ENCODE measurements at regions not wholly inside any gene's neighbourhood (a gene's known extent, or its start where the extent isn't known, plus 50 kb on each side); places are given as distances from the start of the nearest gene placed in this dataset.

DNA sequence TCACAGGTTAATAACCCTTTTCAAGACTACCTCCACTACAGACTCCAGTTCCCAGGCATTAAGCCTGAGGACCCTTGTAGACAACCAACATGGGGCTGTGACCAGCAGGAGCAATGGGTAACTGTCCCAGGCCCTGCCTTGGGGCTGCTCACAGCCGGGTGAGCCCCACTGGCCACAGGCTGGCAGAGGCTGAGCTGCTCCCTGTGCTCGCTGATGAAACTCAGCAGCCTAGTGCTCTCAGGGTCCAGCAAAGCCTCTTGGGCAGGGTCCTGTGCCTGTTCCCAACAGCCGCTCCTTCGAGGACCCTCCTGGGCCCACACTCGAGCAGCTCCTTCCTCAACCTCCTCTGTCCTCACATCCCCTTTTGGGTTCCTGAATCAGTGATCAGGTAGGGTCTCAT is 99.8 kb downstream of the VPREB1 start:
- no peak overlapping the region for H3K27ac ChIP-seq
- no peak for DNase-seq (ENCODE audit: low read depth, low spot score)

DNA sequence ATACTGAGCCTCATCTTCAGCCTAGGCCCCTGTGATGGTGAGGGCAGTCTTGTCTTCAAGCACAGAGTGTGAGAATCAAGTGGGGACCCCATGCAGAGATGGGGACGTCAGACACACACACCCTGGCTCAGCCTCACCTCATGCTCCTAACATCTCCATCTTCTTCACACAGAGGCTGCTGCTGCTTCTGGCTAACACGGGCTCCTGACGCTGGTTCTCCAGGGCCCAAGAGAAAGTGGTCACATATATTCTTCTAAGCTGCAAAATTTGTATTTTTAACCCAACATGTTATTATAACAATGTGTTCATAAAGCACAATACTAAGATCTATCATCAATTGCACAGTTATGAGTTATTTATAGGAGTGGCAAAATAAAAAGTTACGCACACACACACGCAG is 101.2 kb downstream of the VPREB1 start:
- no peak for DNase-seq (ENCODE audit: low read depth, low spot score)
- H3K27ac ChIP-seq, result no peak overlapping the region

DNA sequence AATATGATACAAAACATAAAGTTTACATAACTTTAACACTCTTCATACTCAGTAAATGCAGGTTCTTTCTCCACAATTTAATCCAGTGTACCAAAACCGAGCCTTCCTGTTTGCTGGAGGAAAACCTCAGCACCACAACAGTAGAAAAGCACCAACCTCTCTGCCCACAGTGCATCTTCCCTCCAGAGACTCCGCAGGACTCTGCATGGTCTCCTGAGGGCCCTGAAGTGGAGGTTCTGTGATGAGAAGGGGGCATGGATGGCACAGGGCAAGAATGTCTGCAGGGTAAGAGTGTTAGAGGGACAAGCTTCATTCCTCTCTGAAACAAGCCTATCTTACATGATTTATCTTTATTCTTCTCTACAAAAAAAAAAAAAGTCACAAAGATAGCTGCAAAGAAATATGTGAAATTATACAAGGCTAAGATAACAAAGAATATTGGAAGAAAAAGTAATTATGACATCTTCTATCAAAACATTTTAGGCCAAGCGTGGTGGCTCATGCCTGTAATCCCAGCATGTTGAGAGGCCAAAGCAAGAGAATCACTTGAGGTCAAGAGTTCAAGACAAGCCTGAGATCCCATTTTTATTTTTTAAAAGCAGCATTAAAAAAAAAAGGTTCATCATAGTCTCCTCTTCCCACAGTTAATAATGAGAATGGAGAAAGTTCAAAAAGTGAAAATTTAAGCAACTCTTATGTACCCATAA is 102.0 kb downstream of the VPREB1 start:
- no peak overlapping the region for H3K27ac ChIP-seq
- DNase-seq (ENCODE audit: low read depth, low spot score), result no peak

DNA sequence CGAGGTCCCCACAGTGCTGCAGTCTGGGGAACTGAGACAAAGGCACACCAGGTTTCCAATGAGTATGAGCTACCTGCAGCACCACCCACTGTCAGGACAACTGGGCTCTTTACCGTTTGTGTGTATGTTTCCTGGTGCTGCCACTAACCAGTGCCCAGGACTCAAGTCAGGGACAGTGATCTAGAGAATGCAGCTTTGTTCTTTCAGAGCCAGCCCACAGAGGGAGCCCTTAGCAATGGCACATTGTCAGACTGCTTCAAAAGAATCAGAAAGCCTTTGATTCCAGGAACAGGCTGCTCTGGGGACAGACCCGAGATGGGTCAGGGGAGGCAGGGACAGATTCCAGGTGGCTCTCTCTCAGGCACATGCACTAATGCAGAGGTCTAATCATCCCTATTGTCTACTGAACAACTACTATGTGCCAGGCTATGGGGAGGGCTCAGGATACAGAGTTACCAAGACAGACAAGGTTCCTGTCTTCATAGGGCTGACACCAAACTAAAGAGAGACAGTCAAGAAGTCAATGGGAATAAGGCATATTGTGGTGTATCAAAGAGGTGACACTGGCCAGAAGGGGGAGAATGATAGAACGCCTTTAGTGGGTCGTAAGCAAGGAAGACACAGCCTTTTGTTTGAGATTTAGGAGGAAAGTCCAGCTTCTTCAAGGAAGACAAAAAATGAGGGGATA is 103.7 kb downstream of the VPREB1 start:
- H3K27ac ChIP-seq, result no peak overlapping the region
- no peak for DNase-seq (ENCODE audit: low read depth, low spot score)

DNA sequence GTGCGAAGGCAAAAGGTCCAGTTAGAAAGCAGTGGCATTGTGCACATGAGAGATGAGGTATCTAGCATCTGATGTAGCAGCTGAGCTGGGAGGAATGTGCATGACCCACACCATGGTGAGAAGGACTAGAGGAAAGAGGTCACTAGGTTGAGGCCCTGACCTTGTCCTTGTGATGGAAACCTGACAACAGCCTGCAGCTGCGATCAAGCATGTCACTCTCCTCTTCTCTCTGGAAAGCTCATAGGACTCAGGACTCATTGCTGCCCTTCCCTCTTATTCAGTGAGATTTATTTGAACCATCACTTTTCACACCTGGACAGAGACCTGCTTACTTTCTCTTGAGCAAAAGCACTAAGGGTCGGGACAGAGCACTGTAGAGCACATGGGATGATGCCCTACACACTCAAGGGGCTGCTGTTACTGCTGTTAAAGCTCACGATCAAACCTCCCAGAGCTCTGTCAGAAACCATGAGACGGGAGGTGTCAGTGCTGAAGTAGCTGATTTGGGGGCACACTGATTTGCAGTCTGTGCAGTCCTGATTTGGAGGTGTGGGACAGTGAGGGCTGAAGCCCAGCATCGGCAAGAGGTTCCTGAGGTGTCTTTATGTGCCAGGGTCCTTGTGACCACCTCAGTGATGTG is 104.3 kb downstream of the VPREB1 start:
- H3K27ac ChIP-seq, result no peak overlapping the region
- DNase-seq (ENCODE audit: low read depth, low spot score), result no peak

DNA sequence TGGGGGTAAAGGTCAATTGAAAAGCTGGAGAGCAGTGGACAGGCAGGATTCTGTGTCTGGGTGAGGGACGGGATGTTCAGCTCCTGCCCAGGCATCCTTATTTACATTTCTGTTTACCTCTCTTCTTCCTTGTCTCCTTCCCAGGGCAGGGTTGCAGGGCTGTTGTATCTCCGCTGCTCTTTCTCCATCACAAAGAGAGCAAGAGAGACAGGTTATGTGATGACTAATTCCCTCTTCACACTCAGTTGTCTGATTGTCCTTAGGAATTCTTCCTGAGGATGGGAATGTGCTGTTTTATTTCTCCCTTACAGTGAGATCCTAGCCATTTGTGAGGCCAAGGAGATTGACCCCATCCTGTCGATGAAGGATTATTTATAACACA is 104.9 kb downstream of the VPREB1 start:
- DNase-seq (ENCODE audit: low read depth, low spot score), result no peak
- no peak overlapping the region for H3K27ac ChIP-seq

DNA sequence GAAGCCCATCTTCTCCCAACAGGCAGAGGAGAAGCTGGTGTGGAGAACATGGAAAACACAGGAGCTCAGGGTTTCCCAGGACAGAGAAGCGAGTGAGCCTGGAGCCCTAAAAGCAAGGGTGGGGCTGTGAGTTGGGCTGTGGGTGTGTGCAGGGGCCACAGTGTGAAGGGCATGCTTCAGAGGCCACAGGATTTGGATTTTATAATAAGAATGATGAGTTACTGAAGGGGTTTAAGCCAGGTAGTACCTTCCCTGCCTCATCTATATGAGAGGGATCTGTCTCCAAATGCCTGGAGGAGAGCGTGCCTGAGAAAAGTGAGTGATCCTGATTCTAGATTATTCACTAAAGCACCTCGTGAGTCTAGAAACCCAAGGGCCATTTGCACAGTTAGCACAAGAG is 106.8 kb downstream of the VPREB1 start:
- no peak overlapping the region for H3K27ac ChIP-seq
- DNase-seq (ENCODE audit: low read depth, low spot score), result no peak

DNA sequence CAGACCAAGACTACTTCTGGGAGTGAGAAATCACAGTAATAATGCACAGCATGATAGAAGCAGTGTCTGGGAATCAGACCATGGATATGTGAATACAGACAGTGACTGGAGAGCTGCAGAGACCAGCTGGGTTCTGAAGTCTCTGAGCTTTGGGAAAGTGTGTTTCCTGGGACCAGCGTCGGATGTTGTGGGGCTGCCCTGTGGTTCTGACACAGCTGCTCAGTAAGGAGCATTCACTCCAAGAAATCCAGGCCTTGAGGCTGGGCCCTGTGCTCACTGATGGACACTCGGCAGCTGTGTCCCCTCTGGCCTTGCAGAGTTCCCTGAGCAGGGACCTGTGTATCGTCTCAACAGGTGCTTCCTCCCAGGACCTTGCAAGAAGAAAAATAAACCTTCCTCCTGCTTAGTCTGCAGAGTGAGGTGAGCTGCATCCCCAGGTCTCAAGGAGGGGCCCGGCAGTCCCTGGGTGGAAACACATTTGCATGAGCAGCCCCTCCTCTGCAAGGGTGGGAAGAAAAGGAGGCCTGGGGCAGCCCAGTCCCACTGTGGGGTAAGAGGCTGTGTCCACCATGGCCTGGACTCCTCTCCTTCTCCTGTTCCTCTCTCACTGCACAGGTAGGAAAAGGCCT is 107.9 kb downstream of the VPREB1 start:
- no peak for DNase-seq (ENCODE audit: low read depth, low spot score)
- H3K27ac ChIP-seq, result no peak overlapping the region

DNA sequence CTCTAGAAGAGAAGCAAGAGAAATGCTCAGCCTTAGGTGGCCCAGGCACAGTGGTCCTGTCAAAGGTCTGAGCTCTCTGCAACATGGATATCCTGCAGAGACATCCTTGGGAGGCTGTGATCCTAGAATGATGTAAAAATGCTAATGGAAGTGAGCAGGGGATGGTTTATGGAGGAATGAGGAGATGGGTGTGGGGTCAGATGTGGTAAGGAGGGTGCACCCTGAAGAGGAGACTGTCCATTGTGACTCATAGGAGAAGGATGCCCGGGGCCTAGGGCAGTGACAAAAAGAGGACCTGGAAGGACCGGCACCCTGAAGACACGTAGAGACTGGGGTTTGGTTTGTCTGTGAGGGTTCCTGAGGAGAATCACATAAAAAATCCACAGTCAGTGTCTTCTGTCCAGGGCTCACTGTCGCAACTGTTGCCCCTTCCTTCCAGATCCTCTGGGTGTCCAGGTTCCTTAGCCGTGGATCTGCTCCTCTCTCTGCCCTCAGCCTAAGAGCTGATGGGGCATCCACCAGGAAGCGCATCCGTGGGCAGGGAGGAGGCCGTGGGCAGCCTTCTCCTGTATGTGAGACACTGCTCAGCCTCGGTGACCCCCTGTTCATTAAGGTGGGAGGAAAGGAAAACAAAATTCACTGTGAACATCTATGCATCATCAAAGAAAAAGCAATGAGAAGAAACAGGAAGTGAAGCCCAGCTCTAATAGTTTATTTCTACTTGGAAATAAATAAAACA is 110.7 kb downstream of the VPREB1 start:
- no peak for DNase-seq (ENCODE audit: low read depth, low spot score)
- H3K27ac ChIP-seq, result no peak overlapping the region

DNA sequence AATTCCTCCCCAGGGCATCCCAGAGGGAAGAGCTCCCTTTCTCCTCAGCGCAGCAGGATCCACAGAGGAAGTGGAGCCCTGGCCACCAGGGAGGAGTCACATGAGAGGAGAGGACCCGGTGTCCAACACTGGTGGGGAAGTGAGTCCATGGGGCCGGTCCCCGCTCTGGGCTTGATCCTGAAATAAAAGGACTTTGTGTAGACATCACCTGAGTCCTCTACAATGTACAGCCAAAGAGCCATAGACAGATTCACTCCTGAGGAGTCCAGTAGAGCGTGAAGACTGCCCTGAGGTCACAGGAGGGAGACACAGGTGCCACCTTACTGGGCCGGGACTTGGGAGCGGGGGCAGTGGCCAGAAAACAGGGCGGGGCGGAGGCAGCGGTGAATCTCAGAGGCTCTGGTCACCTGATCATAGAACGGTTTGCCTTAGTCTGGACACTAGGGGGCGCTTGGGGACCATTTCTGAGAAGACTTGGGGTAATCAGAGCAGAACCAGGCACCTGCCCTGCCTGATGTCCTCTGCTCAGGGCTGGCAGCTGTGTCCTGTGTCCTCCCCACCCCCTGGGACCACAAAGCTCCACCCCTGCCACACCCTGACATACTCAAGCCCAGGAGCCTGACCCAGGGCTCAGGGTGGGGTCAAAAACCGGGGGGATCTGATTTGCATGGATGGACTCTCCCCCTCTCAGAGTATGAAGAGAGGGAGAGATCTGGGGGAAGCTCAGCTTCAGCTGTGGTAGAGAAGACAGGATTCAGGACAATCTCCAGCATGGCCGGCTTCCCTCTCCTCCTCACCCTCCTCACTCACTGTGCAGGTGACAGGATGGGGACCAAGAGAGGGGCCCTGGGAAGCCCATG is 112.7 kb downstream of the VPREB1 start:
- no peak overlapping the region for H3K27ac ChIP-seq
- DNase-seq (ENCODE audit: low read depth, low spot score), result peak; percentile 22

DNA sequence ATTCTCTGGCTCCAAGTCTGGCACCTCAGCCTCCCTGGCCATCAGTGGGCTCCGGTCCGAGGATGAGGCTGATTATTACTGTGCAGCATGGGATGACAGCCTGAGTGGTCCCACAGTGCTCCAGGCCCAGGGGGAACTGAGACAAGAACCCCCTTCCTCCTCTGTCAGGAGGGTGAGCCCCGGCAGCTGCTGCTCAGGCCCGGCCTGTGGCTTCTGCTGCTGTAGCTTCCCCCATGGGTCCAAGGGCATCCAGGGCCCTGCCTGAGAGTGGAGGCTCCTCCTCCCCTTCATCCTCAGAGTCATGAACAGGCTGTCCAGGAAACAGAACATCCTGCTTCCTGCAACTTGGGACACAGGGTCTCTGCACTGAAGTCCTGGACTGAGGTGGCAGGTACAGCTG is 113.6 kb downstream of the VPREB1 start:
- H3K27ac ChIP-seq, result no peak overlapping the region

DNA sequence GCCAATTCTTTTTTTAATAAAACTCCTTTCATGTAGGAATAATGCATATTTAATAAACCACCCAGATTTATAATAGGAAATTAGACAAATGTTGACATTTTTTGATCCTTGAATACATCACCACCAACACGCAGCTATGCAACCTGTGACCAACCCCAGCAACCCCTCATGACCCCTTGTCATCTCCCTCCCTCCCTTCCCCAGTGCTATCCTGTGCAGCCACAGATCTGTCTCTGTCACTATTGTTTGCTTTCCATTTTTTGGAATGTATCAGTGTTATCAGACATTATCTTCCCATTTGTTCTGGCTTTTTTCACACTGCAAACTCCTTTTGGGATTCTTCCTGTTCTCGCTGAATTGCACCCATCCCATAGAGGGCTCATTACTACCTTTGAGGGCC is 114.1 kb downstream of the VPREB1 start:
- no peak for DNase-seq (ENCODE audit: low read depth, low spot score)
- no peak overlapping the region for H3K27ac ChIP-seq

More for the DNA sequence above, 113.6 kb downstream of the VPREB1 start:
- DNase-seq (ENCODE audit: low read depth, low spot score), result no peak

DNA sequence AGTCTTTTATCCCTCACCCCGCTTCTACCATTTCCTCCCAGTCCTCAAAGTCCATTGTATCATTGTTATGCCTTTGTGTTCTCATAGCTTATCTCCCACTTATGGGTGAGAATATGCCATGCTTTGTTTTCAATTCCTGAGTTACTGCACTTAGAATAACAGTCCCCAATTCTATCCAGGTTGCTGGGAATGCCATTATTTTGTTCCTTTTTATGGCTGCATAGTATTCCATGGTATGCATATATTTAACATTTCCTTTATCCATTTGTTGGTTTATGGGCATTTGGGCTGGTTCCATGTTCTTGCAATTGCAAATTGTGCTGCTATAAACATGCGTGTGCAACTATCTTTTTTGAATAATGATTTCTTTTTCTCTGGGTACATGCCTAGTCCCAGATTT is 114.9 kb downstream of the VPREB1 start:
- H3K27ac ChIP-seq, result no peak overlapping the region
- no peak for DNase-seq (ENCODE audit: low read depth, low spot score)

DNA sequence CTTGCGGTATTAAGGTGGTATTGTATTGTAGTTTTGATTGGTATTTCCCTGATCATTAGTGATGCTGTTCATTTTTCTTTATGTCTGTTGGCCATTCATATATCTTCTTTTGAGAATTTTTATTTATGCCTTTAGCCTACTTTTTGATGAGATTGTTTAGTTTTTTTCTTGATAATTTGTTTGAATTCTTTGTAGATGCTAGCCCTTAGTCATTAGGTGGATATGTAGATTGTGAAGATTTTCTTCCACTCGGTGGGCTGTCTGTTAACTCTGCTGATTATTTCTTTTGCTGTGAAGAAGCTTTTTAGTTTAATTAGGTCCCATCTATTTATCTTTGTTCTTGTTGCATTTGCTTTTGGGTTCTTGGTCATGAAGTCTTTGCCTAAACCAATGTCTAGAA is 115.4 kb downstream of the VPREB1 start:
- no peak overlapping the region for H3K27ac ChIP-seq
- DNase-seq (ENCODE audit: low read depth, low spot score), result no peak

DNA sequence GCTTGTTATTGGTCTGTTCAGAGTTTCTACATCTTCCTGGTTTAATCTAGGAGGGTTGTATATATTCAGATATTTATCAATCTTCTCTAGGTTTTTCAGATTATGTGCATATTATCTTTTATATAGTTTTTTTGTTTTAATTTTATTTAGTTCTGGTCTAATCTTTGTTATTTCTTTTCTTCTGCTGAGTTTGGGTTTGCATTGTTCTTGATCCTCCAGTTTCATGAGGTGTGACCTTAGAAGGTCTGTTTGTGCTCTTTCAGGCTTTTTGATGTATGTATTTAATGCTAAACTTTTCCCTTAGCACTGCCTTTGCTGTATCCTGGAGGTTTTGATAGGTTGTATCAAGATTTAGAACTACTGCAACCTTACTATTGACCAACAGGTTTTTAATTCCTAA is 117.7 kb downstream of the VPREB1 start:
- H3K27ac ChIP-seq, result no peak overlapping the region
- no peak for DNase-seq (ENCODE audit: low read depth, low spot score)

DNA sequence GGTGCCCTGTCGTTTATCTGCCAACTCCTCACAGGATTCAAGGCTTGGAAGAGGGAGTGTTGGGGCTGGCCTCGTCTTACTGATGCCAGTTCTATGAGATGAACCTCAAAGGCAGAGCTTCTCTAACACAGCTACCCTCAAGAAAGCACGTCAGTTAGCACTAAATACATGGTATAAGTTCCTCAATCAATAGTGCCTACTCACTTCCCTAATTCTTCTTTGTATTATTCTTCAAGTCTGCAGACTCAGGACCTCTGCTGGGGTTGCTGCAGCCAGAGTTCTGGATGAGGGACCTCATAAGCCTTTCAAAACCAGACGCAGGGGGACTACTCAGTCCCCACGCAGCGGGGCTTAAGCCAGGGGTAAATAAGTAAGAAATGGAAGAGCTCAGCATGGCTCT is 118.3 kb downstream of the VPREB1 start:
- no peak overlapping the region for H3K27ac ChIP-seq
- no peak for DNase-seq (ENCODE audit: low read depth, low spot score)

DNA sequence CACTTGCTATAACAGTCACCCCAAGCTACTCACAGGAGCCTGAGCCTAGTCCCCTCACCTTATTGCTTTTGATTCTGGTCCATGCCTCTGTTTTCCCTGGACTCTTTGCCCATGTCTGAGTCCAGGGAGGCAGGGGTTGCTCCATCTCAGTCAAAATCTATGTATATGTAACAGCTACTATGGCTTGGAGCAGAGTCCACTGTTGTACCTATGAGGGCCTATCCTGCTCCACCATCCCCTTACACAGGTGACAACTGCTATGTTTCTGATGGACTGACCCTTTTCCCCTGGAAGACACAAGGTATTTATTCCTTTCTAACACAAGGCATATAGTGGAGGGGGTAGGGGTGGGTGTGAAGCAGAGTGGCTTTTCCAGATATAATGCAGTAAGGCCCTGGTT is 119.6 kb downstream of the VPREB1 start:
- no peak overlapping the region for H3K27ac ChIP-seq
- DNase-seq (ENCODE audit: low read depth, low spot score), result no peak

DNA sequence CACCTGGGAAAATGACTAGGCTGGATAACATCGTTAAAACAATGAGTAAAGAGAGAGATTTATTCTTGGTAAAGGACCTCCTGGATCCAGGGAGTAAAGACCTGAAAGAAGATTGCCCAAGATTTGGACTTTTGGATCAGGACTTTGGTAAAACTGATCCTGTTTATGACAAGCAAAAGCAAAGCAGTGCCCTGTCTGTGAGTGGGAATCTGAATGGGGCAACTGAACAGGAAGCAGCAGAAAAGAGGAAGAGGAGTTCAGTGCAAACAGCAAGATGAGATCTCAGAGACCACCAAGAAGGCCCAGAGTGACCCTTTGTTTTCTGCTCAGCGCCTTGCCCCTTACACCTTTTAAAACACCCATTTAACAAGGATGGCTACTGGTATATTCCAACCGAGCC is 122.0 kb downstream of the VPREB1 start:
- DNase-seq (ENCODE audit: low read depth, low spot score), result no peak
- H3K27ac ChIP-seq, result no peak overlapping the region

DNA sequence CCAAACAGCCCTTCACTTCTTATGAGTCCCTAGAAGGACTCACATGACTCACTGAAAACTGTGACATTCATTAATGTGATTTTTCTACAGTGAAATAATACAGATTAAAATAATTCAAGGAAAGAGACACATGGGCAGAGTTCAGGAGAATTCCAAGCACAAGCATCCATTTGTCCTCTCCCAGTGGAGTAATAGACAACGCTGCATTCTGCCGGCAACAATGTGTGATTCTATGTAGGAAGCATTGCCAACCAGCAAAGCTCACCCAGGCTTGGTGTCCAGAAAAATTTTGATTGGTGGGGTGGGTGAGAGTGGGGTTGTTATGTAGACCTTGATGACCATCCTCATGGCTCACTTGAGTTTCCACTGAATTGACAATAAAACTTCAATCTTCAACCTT is 123.9 kb downstream of the VPREB1 start:
- H3K27ac ChIP-seq, result no peak overlapping the region

More for the DNA sequence above, 123.9 kb downstream of the VPREB1 start:
- DNase-seq (ENCODE audit: low read depth, low spot score), result no peak

Measured in epithelial cell of prostate (primary cell).